ENCODE measurements at regions not wholly inside any gene's neighbourhood (a gene's known extent, or its start where the extent isn't known, plus 50 kb on each side); places are given as distances from the start of the nearest gene placed in this dataset.

GRCh38 chr17:73713136-73713535 lies 68.9 kb upstream of the SDK2 start:
- Histone ChIP-seq H3K4me3 (ENCODE audit: low read depth, low read length) (no peak overlapping the region), H3K36me3 (ENCODE audit: control insufficient read depth, insufficient read depth, low read length) (no peaks in the 10 kb centered on the region), H3K27me3 (ENCODE audit: control insufficient read depth, insufficient read depth, low read length) (no peaks in the 10 kb centered on the region)
- no peak for TF ChIP-seq CTCF (IDR thresholded peaks at IDR 0.05; ENCODE audit: insufficient read depth, low read depth, low read length)
- POLR2A ChIA-PET: no interaction called here
- no peak for DNase-seq (ENCODE audit: low read depth)
- CTCF ChIA-PET: no interaction called here

GRCh38 chr17:73715769-73716168 lies 71.5 kb upstream of the SDK2 start:
- CTCF ChIA-PET: no interaction called here
- POLR2A ChIA-PET: no interaction called here

GRCh38 chr17:73717690-73718089 lies 73.4 kb upstream of the SDK2 start:
- no peaks in the 10 kb centered on the region for H3K27me3 ChIP-seq (ENCODE audit: control insufficient read depth, insufficient read depth, low read length)
- H3K4me3 ChIP-seq (ENCODE audit: low read depth, low read length): no peak overlapping the region
- CTCF ChIA-PET: interaction anchor here (1.2 kb wide), 1 partner anchor 9 kb away, joined by 4 read pairs; no protein-coding TSS in a partner anchor
- POLR2A ChIA-PET: no interaction called here
- no peaks in the 10 kb centered on the region for H3K36me3 ChIP-seq (ENCODE audit: control insufficient read depth, insufficient read depth, low read length)
- no peak for DNase-seq (ENCODE audit: low read depth)
- no peak for TF ChIP-seq CTCF (IDR thresholded peaks at IDR 0.05; ENCODE audit: insufficient read depth, low read depth, low read length)

More at GRCh38 chr17:73715769-73716168, 71.5 kb upstream of the SDK2 start:
- TF ChIP-seq CTCF (IDR thresholded peaks at IDR 0.05; ENCODE audit: insufficient read depth, low read depth, low read length): no peak
- no peak for DNase-seq (ENCODE audit: low read depth)
- Histone ChIP-seq H3K36me3 (ENCODE audit: control insufficient read depth, insufficient read depth, low read length) (no peaks in the 10 kb centered on the region), H3K4me3 (ENCODE audit: low read depth, low read length) (no peak overlapping the region), H3K27me3 (ENCODE audit: control insufficient read depth, insufficient read depth, low read length) (no peaks in the 10 kb centered on the region)

DNA sequence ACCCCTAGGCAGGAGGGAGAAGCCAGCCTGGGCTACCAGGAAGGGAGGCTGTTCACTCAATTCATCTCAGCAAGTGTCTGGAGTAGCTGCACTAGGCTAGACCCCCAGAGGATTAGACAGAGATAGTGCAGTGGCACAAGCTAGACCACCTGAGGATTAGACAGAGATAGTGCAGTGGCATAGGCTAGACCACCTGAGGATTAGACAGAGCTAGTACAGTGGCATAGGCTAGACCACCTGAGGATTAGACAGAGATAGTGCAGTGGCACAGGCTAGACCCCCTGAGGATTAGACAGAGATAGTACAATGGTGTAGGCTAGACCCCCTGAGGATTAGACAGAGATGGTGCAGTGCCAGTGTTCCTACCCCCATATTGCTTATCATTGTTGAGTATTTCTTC lies 74.1 kb upstream of the SDK2 start:
- no peaks in the 10 kb centered on the region for H3K27me3 ChIP-seq (ENCODE audit: control insufficient read depth, insufficient read depth, low read length)
- CTCF ChIA-PET: interaction anchor here (1.2 kb wide), 1 partner anchor 10 kb away, joined by 4 read pairs; no protein-coding TSS in a partner anchor

GRCh38 chr17:73718912-73719311 lies 74.7 kb upstream of the SDK2 start:
- CTCF ChIA-PET: no interaction called here
- DNase-seq (ENCODE audit: low read depth): no peak
- no peaks in the 10 kb centered on the region for H3K36me3 ChIP-seq (ENCODE audit: control insufficient read depth, insufficient read depth, low read length)
- H3K27me3 ChIP-seq (ENCODE audit: control insufficient read depth, insufficient read depth, low read length): no peaks in the 10 kb centered on the region
- POLR2A ChIA-PET: no interaction called here
- H3K4me3 ChIP-seq (ENCODE audit: low read depth, low read length): no peak overlapping the region
- TF ChIP-seq CTCF (IDR thresholded peaks at IDR 0.05; ENCODE audit: insufficient read depth, low read depth, low read length): no peak

More for the DNA sequence above, 74.1 kb upstream of the SDK2 start:
- no peak for DNase-seq (ENCODE audit: low read depth)
- TF ChIP-seq CTCF (IDR thresholded peaks at IDR 0.05; ENCODE audit: insufficient read depth, low read depth, low read length): no peak
- POLR2A ChIA-PET: no interaction called here
- no peak overlapping the region for H3K4me3 ChIP-seq (ENCODE audit: low read depth, low read length)
- H3K36me3 ChIP-seq (ENCODE audit: control insufficient read depth, insufficient read depth, low read length): no peaks in the 10 kb centered on the region
